Uterus (tissue), 2 donors: ENCODE measurements at regions not wholly inside any gene's neighbourhood (a gene's known extent, or its start where the extent isn't known, plus 50 kb on each side); places are given as distances from the start of the nearest gene placed in this dataset.

ENCODE experiments used
- POLR2A ChIP-seq, 2 donors: fragments of 450-650 bp; IDR thresholded peaks; one replicate each; pipeline ENCODE4 v1.6.1; 2016; ENCODE audit warnings: antibody characterized with exemption in 2 of 2, mild to moderate bottlenecking in 1 of 2, moderate library complexity in 1 of 2
- TF ChIP-seq, protein P1 (sequence below), 4 experiments: fragments of 200-600 bp in 2 of 4; fragments of 450-650 bp in 2 of 4; sonication (generic) in 2 of 4; IDR thresholded peaks; one replicate each; pipeline ENCODE4 v1.5.1; 2016 to 2019; ENCODE audit warnings: antibody characterized with exemption in 4 of 4, mild to moderate bottlenecking in 2 of 4, moderate library complexity in 1 of 4

DNA sequence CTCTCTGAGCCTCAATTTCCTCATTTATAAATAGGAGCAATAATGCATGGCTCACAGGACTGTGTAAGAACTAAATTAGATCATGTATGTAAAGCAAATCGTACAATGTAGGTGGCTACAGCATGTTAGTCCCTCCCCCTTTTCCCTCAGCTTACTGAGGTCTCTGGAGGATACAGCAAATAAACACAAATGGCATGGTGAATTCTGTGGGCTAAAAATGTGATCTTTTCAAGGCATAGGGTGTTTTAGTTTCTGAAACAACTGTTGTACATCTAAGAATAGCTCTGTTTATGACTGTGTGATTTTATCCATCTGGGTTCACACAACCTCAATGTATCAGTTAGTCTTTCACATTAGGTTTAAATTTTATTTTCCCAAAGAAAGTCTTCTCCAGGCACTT, 121.2 kb upstream of the PLEKHG7 start:
- TF ChIP-seq, protein P1, sequence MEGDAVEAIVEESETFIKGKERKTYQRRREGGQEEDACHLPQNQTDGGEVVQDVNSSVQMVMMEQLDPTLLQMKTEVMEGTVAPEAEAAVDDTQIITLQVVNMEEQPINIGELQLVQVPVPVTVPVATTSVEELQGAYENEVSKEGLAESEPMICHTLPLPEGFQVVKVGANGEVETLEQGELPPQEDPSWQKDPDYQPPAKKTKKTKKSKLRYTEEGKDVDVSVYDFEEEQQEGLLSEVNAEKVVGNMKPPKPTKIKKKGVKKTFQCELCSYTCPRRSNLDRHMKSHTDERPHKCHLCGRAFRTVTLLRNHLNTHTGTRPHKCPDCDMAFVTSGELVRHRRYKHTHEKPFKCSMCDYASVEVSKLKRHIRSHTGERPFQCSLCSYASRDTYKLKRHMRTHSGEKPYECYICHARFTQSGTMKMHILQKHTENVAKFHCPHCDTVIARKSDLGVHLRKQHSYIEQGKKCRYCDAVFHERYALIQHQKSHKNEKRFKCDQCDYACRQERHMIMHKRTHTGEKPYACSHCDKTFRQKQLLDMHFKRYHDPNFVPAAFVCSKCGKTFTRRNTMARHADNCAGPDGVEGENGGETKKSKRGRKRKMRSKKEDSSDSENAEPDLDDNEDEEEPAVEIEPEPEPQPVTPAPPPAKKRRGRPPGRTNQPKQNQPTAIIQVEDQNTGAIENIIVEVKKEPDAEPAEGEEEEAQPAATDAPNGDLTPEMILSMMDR (IDR thresholded peaks at IDR 0.05) = no peak
- no peak for TF ChIP-seq POLR2A (IDR thresholded peaks at IDR 0.05)
